ENCODE measurements at regions not wholly inside any gene's neighbourhood (a gene's known extent, or its start where the extent isn't known, plus 50 kb on each side); places are given as distances from the start of the nearest gene placed in this dataset.

GRCh38 chr10:57141708-57142107 is 780.6 kb upstream of the ZWINT start:
- Histone ChIP-seq H4K20me1 (ENCODE audit: insufficient read depth, low read length) (no peaks in the 10 kb centered on the region), H3K9ac (ENCODE audit: low read length) (no peak overlapping the region), H3K27me3 (ENCODE audit: low read depth, low read length) (no peaks in the 10 kb centered on the region; the same call in 1 of the 2 replicates), H3K4me3 (ENCODE audit: low read length) (no peak overlapping the region), H3K4me1 (ENCODE audit: low read length) (peaks cover 33% of the 10 kb centered on the region), H3K36me3 (replicated peaks; ENCODE audit: low read depth, low read length) (peaks cover 11% of the 10 kb centered on the region), H3K79me2 (ENCODE audit: low read length) (no peaks in the 10 kb centered on the region), H3K27ac (ENCODE audit: low read length) (no peak overlapping the region), H2AFZ (ENCODE audit: low read depth, low read length) (no peak overlapping the region), H3K4me2 (ENCODE audit: low read length) (no peak overlapping the region), H3K9me3 (ENCODE audit: insufficient read depth, low read length) (no peaks in the 10 kb centered on the region)
- TF ChIP-seq EZH2phosphoT487 (IDR thresholded peaks at IDR 0.05; ENCODE audit: low read depth) (no peak), CTCF (IDR thresholded peaks at IDR 0.05; ENCODE audit: low read depth, low read length) (no peak)

GRCh38 chr10:57119684-57120083 is 758.6 kb upstream of the ZWINT start:
- no peak overlapping the region for H2AFZ ChIP-seq (ENCODE audit: low read depth, low read length)
- no peaks in the 10 kb centered on the region for H3K27me3 ChIP-seq (ENCODE audit: low read depth, low read length)
- H3K4me2 ChIP-seq (ENCODE audit: low read length): no peak overlapping the region
- no peaks in the 10 kb centered on the region for H3K4me1 ChIP-seq (ENCODE audit: low read length)
- no peaks in the 10 kb centered on the region for H4K20me1 ChIP-seq (ENCODE audit: insufficient read depth, low read length)
- H3K79me2 ChIP-seq (ENCODE audit: low read length): no peaks in the 10 kb centered on the region
- H3K9ac ChIP-seq (ENCODE audit: low read length): no peak overlapping the region
- H3K36me3 ChIP-seq (replicated peaks; ENCODE audit: low read depth, low read length): no peaks in the 10 kb centered on the region
- no peak for TF ChIP-seq CTCF (IDR thresholded peaks at IDR 0.05; ENCODE audit: low read depth, low read length)
- TF ChIP-seq EZH2phosphoT487 (IDR thresholded peaks at IDR 0.05; ENCODE audit: low read depth): no peak
- H3K27ac ChIP-seq (ENCODE audit: low read length): no peak overlapping the region
- H3K9me3 ChIP-seq (ENCODE audit: insufficient read depth, low read length): no peaks in the 10 kb centered on the region
- H3K4me3 ChIP-seq (ENCODE audit: low read length): no peak overlapping the region

DNA sequence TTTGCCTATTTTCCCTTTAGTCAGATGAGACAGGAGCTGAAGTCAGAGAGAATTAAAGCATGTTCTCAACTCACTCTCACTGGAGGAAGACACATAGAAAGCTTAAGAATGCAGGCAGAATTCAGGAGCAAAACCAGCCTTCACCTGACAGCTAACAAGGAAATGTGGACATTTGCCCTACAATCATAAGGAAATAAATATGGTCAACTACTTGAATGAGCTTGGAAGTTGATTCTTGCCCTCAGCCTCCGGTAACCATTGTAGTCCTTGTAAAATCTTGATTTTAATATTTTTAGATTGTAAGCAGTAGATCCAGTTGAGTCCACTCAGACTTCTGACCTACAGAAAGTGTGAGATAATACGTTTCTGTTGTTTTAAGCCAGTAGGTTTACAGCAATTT is 752.5 kb upstream of the ZWINT start:
- Histone ChIP-seq H3K4me1 (ENCODE audit: low read length) (no peaks in the 10 kb centered on the region), H3K4me3 (ENCODE audit: low read length) (no peak overlapping the region), H3K9ac (ENCODE audit: low read length) (no peak overlapping the region), H3K4me2 (ENCODE audit: low read length) (no peak overlapping the region), H3K79me2 (ENCODE audit: low read length) (no peaks in the 10 kb centered on the region), H4K20me1 (ENCODE audit: insufficient read depth, low read length) (no peaks in the 10 kb centered on the region), H3K36me3 (replicated peaks; ENCODE audit: low read depth, low read length) (no peaks in the 10 kb centered on the region), H3K9me3 (ENCODE audit: insufficient read depth, low read length) (no peaks in the 10 kb centered on the region), H2AFZ (ENCODE audit: low read depth, low read length) (no peak overlapping the region), H3K27me3 (ENCODE audit: low read depth, low read length) (no peaks in the 10 kb centered on the region), H3K27ac (ENCODE audit: low read length) (no peak overlapping the region)
- no peak for TF ChIP-seq EZH2phosphoT487 (IDR thresholded peaks at IDR 0.05; ENCODE audit: low read depth)

GRCh38 chr10:57102236-57102635 is 741.2 kb upstream of the ZWINT start:
- Histone ChIP-seq H3K36me3 (replicated peaks; ENCODE audit: low read depth, low read length) (no peaks in the 10 kb centered on the region), H3K4me2 (ENCODE audit: low read length) (no peak overlapping the region), H3K9ac (ENCODE audit: low read length) (no peak overlapping the region), H3K4me1 (ENCODE audit: low read length) (no peaks in the 10 kb centered on the region; the same call in 1 of the 2 replicates), H4K20me1 (ENCODE audit: insufficient read depth, low read length) (no peaks in the 10 kb centered on the region), H3K79me2 (ENCODE audit: low read length) (no peaks in the 10 kb centered on the region), H2AFZ (ENCODE audit: low read depth, low read length) (no peak overlapping the region), H3K4me3 (ENCODE audit: low read length) (no peak overlapping the region), H3K9me3 (ENCODE audit: insufficient read depth, low read length) (no peaks in the 10 kb centered on the region), H3K27ac (ENCODE audit: low read length) (no peak overlapping the region), H3K27me3 (ENCODE audit: low read depth, low read length) (no peaks in the 10 kb centered on the region)
- no peak for TF ChIP-seq EZH2phosphoT487 (IDR thresholded peaks at IDR 0.05; ENCODE audit: low read depth)
- no peak for TF ChIP-seq CTCF (IDR thresholded peaks at IDR 0.05; ENCODE audit: low read depth, low read length)

- Histone ChIP-seq H2AFZ (ENCODE audit: low read depth, low read length) (no peak overlapping the region), H3K9ac (ENCODE audit: low read length) (no peak overlapping the region), H4K20me1 (ENCODE audit: insufficient read depth, low read length) (no peaks in the 10 kb centered on the region), H3K36me3 (replicated peaks; ENCODE audit: low read depth, low read length) (no peaks in the 10 kb centered on the region), H3K9me3 (ENCODE audit: insufficient read depth, low read length) (no peaks in the 10 kb centered on the region), H3K4me3 (ENCODE audit: low read length) (no peak overlapping the region), H3K4me2 (ENCODE audit: low read length) (no peak overlapping the region), H3K27ac (ENCODE audit: low read length) (no peak overlapping the region), H3K79me2 (ENCODE audit: low read length) (no peaks in the 10 kb centered on the region), H3K27me3 (ENCODE audit: low read depth, low read length) (no peaks in the 10 kb centered on the region), H3K4me1 (ENCODE audit: low read length) (no peaks in the 10 kb centered on the region; the same call in 1 of the 2 replicates)
- no peak for TF ChIP-seq CTCF (IDR thresholded peaks at IDR 0.05; ENCODE audit: low read depth, low read length)
- no peak for TF ChIP-seq EZH2phosphoT487 (IDR thresholded peaks at IDR 0.05; ENCODE audit: low read depth)
These were observed 737.1 kb upstream of the ZWINT start for GRCh38 chr10:57098146-57098545.

All from OCI-LY3 (cell line).